HG02870 (cell line): ENCODE measurements at regions not wholly inside any gene's neighbourhood (a gene's known extent, or its start where the extent isn't known, plus 50 kb on each side); places are given as distances from the start of the nearest gene placed in this dataset.

Experiments used
- ATAC-seq: cut with Tn5 transposase; IDR thresholded peaks from one replicate; pipeline ENCODE4 v1.9.1; 2021; ENCODE audit warnings: mild to moderate bottlenecking, moderate library complexity; ENCODE audit not compliant: unreplicated experiment

DNA sequence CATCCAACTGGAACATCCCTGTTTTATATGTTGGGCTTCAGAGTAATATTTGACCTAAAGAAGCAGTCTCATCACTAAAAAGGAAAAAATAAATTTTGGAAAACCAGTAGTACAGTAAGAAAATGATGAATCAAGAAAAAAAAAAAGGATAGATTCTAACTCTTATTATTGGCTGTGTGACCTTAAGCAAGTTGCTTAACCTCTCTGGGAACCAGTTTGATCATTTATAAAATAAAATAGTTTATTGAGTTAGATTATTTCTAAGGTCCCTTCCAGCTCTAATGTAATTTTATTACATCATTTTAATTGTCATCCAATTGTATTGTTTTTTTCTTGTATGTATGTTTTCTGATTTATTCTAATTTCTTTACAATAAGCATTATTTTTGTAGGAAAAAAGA is 127.0 kb downstream of the PRELID2 start:
- no peak for ATAC-seq

DNA sequence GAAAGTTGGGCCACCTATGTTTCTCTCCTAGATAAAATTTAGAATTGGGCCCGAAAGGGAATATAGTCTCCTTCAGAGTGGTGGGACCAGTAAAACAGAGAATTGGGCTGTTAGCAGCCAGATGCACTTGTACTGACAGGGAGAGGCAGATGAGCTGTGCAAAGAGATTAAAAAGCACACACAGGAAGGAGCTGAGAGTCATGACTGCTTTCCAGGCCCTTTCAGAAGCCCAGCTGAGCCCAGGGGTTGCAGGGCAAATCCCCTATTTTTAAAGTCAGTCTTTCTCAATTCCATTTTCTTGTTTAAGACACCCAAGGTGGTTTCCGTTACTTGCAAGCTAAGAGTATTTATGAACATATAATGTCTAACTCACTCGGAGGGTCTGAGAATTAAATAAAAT is 130.4 kb downstream of the PRELID2 start:
- ATAC-seq: no peak

DNA sequence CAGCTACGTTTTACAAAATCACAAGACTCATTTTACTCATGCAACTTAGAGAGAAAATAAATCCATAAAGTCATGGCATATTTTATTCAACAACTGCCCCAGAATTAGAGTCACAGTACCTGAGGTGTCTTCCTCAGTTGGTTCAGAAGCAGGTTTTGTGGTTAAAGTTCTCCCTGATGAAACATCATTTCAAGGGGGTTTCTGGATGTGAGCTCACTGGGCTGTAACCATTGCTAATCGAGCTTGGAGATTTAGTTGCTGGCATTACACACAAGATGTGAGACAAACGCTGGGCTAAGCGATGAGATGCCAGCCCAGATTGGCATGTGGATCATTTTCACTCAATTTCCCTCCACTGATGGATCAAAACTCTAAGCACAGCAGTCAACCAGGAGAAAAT is 131.3 kb downstream of the PRELID2 start:
- ATAC-seq: no peak

DNA sequence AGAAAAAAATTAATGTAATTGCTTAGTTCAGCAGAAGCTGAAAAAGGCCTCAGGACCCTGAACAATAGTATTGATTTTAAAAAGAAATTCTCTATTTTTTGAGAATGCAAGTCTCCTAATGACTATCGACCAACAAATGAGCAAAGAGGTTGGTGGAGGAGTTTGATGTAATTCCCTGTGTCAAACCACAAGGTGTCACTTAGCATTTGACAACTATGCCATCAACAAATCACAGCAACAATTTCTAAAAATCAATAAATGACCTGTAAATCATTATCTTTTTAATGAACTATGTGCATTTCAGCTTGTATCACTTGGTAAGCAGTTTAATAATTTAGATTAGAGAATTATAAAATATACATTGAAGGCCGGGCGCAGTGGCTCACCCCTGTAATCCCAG is 133.7 kb downstream of the PRELID2 start:
- no peak for ATAC-seq

DNA sequence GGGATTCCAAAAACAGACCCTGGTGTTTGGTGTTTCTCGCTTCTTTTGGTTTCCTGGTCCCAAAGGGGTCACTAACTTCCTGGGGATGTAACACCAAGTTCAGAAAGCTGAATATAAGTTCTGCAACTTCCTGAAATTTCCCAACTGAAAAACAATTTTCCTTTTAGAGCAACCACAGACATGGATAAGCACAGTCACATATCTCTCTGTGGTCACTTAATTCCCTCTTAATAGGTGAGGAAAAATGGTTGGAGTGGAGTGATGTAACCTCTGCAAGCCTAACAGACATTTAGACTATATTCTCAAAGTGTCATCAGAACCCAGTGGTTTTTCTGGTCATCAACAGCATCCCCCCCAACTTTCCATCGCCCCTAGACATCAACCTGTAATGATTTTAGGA is 135.3 kb downstream of the PRELID2 start:
- no peak for ATAC-seq

DNA sequence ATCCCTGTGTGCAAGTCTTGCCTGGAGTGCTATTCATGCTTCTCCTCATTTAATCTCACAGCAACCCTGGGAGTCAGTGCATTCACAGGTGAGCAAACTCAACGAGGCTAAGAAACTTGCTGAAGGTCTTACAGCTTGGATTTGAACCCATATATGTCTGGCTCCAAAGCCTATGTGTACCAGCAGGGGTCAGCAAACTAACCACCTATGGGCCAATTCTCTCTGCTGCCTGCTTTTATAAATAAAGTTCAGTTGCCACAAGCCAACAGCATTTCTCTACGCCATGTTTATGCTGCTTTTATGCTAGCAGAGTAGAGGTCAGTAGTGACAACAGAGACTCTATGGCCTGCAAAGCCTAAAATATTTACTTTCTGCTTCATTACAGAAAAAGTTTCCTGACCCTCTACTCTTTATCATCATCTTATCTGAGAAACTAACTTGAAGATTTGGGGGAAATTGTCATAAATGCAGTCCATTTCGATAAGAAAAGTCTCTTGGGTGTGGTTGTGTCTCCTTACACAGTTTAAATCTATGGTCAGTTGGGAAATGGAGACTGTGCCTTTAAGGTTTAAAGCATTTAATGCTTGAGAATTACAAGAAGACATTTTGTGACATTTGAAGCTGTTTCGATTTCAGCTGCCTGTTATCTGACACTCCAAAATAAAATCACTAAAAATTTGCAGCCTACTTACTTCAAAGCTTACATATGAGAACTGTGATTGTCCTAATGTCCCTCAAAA is 137.7 kb downstream of the PRELID2 start:
- peak; percentile 85 for ATAC-seq

DNA sequence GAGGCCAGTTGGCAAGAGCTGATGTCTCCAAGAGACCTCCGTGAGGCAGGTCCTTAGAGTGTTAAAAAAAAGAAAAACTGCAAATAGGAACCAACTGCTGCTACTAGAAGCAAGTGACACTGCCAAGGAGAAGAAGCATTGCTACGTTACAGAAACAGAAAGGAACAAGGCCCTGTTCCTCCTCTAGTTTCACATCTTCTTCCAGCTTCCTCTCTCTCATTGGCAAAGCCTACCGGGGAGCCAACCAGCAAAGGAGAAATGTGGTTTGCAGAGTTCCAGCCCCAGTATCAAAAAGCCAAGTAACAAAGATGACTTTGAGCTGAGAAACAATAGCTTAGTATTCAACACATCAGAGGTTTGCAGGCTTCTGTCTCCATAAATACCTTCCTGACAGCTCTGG is 145.9 kb downstream of the PRELID2 start:
- ATAC-seq: peak; percentile 77

DNA sequence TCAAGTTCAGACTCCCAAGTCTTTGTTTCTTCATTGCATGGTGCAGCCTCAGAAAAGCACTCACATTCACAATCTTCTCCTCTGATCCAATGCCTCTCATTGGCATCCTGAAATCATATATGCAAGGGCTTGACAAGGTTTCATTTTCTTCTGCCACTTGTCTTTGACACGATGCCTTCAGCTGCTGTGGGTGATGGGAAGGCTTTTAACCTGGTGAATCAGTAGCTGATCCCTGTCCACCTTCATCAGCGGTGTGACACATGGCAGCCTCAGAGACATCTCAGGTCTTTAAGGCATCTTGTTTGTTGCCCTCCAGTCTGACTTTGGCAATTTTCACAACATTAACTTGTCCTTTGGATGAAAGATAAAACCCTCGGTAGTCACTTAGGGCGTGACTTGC is 147.2 kb downstream of the PRELID2 start:
- ATAC-seq: no peak

DNA sequence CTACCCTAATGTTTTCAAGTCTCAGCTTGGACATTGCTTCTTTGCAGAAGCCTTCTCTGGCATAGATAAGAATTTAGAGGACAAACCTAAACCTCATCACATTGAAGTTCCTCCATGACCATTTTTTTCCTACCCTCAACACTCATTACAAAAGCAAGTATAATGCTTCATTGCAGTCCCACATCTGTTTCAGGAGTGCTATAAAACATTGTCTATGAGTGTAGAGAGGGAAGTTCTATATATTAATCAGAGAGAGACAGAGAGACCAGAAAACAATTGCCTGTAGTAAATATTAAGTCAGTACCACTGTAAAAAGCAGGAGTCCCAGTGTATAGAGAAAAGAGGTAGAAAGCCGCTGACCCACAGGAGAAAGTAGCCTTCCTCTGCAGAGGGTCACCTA is 149.7 kb downstream of the PRELID2 start:
- no peak for ATAC-seq

DNA sequence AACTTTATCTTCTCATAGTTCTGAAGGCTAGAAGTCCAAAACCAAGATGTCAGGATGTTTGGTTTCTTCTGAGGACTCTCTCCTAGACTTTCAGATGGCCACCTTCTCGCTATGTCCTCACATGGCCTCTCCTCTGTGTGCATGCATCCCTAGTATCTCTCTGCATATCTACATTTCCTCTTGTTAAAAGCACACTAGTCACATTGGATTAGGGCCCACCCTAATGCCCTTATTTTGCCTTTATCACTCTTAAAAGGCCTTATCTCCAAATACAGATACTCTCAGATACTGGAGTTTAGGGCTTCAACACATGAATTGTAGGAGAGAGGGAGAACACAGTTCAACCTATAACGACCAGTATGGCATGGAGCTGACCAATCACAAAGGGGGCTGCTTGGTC is 151.7 kb downstream of the PRELID2 start:
- ATAC-seq: no peak

DNA sequence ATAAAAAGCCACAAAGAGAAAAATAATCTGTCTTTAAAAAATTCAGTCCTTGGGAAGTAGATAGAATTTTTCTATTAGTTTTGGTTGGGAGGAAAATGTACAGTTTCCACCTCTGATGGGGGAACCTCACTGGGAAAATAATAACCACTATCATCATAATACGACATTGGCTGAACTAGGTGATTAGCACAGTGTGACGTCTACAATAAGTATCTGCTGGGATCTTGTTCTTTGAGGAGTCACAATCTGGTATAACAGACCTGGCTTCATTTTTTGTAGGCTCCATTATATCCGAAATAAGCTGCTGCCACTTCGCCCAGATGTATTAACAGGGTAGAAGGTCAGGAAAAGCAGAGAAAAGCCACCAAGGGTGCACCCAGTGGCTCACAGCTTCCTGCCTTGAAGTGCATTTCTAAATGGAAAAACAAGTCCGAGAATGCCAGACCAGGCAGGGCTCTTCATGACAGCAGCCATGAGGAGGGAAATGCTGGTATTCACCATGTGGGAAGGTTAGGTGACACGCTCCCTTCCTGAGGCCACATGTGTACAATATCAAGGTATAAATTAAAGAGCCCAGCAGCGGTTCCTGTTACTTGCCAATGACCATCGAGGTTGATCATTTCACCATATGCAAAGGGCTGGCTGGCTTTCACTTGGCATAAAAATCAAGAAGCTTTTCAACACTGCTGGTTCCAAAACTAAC is 152.8 kb downstream of the PRELID2 start:
- no peak for ATAC-seq

DNA sequence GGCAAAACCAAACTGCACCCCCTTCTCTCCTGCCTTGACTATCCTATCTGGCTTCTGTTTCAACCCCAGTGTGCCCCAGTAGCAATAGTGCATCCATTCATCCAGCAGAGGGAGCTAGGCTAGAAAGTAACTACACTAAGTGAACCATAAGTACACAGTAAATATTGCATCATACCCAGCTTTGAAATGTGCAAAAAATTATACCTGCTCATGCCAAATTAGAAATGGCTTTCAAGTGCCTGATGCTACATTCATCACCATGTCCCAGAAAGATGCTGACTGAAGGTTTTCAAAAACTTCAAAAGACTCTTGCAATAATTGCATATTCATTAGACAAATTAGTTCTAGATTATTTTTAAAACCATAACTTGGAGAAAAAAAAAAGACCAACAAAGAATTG is 153.5 kb downstream of the PRELID2 start:
- ATAC-seq: peak; percentile 99

DNA sequence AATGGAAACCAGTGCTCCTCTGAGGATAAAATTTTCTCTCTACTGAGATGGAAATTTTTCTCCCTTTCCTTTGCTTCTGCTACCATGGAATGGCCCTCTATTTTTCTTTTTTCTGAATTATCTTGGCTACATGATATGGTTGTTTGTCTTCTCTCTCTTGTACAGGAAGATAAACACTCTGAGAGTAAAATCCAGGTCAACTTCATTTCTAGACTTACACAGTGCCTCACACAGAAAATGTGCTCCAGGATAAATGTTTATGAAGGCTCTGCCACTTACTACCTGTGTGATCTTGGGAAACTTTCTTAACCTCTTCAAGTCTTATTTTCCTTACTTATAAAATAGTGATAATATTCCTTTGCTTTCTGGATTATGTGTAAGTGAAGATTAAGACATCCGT is 153.9 kb downstream of the PRELID2 start:
- no peak for ATAC-seq

DNA sequence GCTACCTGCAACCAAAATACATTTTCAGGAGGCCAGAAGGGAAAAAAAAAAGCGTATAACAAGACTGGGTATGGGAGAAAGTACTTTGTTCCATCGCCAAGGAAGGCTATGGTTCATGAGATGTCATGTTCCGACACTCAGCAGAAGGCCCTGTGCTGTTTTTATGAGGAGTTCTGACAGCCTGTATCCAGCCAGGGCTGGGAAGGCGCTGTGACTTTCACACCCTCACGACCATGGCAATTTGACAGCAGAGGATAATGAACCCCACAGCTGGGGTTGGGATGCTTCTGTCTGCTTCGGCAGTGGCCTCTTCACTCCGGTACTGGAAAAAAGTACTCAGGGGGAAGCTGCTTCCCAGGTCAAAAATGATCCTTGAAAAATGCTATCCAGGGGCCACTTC is 154.4 kb downstream of the PRELID2 start:
- no peak for ATAC-seq

DNA sequence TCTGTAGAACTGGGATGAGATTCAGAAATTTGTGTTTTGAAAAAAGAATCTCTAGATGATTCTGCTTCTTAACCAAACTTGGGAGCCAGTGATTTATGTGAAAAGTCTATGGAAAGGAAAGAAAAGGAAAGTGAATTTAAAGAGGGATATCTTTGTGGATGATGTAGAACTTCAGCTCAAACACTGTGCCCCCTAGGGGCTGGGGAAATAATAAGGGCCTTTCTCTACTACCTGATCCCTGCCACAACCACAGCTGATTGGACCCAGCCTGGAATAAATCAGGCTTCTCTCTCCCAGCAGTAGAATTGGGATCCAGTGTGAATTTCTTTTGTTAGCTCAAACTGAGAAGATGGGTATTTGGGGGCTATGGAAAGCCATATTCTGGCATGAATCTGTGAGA is 155.0 kb downstream of the PRELID2 start:
- no peak for ATAC-seq

DNA sequence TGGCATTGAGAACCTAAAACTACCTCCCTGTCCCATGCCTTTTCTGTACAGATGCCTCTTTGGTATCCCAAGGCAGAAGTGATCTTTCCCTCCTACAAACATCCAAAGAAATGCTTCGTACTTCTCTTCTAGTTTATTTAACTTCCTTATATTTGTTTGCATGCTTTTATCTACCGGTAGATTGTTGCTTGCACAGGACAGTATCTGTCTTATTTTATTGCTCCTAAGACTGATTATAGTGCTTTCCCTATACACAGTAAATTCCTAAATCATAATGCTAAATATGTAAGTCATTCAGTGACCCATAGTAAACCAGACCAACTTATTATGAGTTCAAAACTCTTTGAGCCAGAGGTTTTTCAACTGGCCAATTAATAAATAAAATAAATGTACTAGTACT is 156.9 kb downstream of the PRELID2 start:
- no peak for ATAC-seq

DNA sequence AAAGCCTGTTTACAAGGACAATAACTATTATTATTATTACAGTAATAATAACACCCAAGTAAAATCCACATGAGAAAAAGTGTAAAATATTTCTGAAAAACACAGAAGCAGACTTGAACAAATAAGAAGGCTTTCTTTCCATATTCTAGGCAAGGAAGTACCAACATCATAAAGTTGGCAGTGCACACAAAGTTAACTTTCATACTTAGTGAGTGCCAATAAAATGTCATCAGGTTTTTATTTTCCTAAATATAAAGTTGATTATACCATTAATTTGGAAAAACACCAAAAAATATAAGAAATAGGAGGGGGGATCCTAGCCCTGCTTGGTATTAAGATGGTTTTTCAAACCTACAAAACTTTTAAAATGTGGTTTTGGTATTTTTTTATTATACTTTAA is 161.4 kb downstream of the PRELID2 start:
- ATAC-seq: no peak

DNA sequence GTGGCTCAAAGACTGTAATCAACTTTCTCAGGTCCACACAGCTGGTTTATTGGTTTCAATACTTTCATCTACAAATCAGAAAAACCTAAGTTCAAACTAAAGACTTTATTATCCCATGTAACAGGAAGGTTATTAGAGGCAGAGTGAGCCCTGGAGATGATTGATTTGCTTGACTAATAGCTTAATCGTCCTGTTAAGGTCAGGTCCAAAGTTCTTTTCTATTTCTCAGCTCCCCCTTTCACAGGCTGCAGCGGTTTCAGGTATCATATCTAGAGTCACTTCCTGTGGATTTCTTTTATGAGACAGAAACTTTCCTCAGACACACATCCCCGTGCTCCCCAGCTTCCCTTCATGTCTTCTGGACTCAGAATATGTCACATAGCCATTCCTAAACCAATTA is 166.4 kb downstream of the PRELID2 start:
- ATAC-seq: no peak

DNA sequence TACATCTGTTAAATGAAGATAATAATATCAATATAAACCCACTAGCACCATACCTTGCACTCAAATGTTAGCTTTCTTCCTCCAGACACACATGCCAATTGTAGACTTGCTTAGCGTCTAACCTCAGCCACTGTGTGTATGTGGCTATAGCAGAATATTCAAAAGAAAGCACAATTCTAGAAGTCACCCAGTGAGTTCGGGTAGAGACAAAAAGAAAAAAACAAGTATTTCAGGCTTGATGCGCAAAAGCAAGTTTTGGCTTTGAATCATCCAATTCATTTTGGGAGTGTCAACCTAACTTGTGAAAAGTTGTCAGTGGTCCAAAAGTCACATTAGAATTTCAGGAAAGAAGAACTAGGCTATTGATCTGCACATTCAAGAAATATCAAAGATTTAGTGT is 167.4 kb downstream of the PRELID2 start:
- ATAC-seq: no peak

DNA sequence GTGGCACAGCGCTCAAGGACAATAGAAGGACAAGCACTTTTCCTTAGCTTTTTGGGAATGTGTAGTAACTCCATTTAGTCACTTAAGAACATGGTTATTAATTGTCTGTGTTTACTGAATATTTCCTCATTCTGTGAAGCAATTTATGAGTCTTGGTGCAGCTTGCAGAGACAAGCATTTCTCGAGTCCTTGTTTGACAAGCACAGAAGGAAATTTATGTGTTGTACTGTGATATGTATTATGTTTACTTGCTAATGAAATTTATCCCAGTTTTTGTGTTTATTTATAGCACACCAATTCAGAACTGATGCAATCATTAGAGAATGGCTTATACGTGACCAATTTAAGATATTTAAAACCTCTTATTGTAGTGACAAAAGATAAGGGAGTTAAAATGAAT is 168.6 kb downstream of the PRELID2 start:
- ATAC-seq: no peak

DNA sequence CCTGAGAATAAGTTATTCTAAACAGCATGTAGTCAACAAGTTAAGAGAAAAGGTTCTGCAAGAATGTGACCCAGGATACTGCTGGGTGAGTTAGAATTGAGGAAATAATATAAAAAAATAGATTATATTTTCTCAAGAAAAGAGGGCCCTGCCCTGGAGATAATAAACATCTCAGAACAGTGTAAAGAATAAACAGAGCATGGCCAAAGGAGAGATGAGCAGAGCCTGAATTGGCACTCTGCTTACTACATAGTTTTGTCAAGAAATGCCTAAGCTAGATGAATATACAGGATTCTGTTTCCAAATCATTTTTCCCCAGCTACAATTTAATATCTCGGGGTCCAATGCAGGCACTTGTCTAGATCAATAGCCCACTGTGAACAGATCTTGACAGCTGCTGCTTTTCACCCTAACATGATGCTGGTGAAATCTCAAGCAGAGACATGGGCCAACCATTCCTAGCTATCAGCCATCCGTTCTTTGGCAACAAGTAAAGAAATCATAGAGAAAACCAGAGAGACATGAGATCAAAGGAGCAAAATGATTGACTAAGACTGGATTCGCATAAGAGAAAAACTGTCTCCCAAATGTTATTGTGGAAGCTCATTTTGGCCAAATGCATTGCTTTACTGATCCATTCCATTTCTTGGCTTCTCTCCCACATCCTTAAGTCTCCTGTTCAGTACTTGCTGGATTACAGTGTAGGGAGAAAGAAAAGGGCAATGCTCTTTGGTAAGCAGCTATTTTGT is 173.2 kb downstream of the PRELID2 start:
- no peak for ATAC-seq
